HCT116 (cell line): ENCODE measurements at regions not wholly inside any gene's neighbourhood (a gene's known extent, or its start where the extent isn't known, plus 50 kb on each side); places are given as distances from the start of the nearest gene placed in this dataset.

Experiments used
- ATAC-seq: fragments of 200-7000 bp; cut with Tn5 transposase; 2 replicates; pipeline ENCODE4 v1.9.1; 2020; ENCODE audit warnings: mild to moderate bottlenecking, moderate library complexity
- BruUV-seq: library from RNA; stranded (reverse); fragments of 400-500 nt; replicated peaks from 2 replicates; lab custom pipeline; 2021; lab: Mats Ljungman, UMichigan
- CTCF ChIA-PET: fragments of 300-600 bp; sonication (Branson Sonifier 250); formaldehyde crosslinking; loops from one replicate; lab custom pipeline; 2021; ENCODE audit warnings: antibody characterized with exemption; lab: Charles Lee
- POLR2A ChIA-PET: fragments of 300-600, 350-600 bp; sonication (Branson Sonifier 250); formaldehyde crosslinking; loops from one replicate; lab custom pipeline; 2021; ENCODE audit warnings: antibody characterized with exemption; lab: Charles Lee
- RAD21 ChIA-PET, 2 experiments: fragments of 300-600 bp; sonication (Branson Sonifier 250); formaldehyde crosslinking; loops; one replicate each; lab custom pipeline; 2023; ENCODE audit warnings: low total read pairs in 2 of 2; ENCODE audit not compliant: uncharacterized antibody in 2 of 2, unreplicated experiment in 2 of 2, low non-redundant PET in 1 of 2; lab: Charles Lee
- DNase-seq: peaks from one replicate; pipeline ENCODE4 v3.0.0-alpha.2; 2010; ENCODE audit warnings: low read depth, low spot score
- H2AFZ ChIP-seq: fragments of 200-600 bp; shearing (Covaris generic), sonication (generic); 2 replicates; pipeline ENCODE4 v1.6.1; 2017; ENCODE audit warnings: low read depth, mixed run types, mixed read lengths, antibody characterized with exemption, low read length; ENCODE audit not compliant: poor library complexity, severe bottlenecking
- H3K27ac ChIP-seq: 2 replicates; pipeline ENCODE4 v1.5.1; 2012; ENCODE audit warnings: low read depth, low read length
- H3K27me3 ChIP-seq: fragments of 200-600 bp; sonication (generic); 2 replicates; pipeline ENCODE4 v1.6.1; 2016; ENCODE audit warnings: mixed run types, low read length, mixed read lengths; ENCODE audit not compliant: insufficient read depth
- H3K36me3 ChIP-seq, 2 experiments: fragments of 200-500 bp in 1 of 2; fragments of 200-600 bp in 1 of 2; sonication (Bioruptor generic) in 1 of 2; sonication (generic) in 1 of 2; 2 replicates each; pipeline versions ENCODE4 v1.5.1 to v1.6.1; 2014 to 2016; ENCODE audit warnings: low read length in 2 of 2, inconsistent platforms in 1 of 2, mixed read lengths in 1 of 2, mixed run types in 1 of 2; ENCODE audit not compliant: insufficient read depth in 2 of 2, control insufficient read depth in 1 of 2
- H3K4me1 ChIP-seq, 2 experiments: fragments of 200-600 bp in 1 of 2; sonication (generic) in 1 of 2; 2 replicates each; pipeline versions ENCODE4 v1.5.1 to v1.6.1; 2012 to 2017; ENCODE audit warnings: low read length in 2 of 2, inconsistent platforms in 1 of 2, mild to moderate bottlenecking in 1 of 2, mixed read lengths in 1 of 2, mixed run types in 1 of 2, moderate library complexity in 1 of 2; ENCODE audit not compliant: insufficient read depth in 2 of 2, control insufficient read depth in 1 of 2
- H3K4me2 ChIP-seq: fragments of 200-600 bp; sonication (generic); 2 replicates; pipeline ENCODE4 v1.6.1; 2017; ENCODE audit warnings: mixed run types, low read length, mixed read lengths
- H3K4me3 ChIP-seq, 2 experiments: fragments of 200-600 bp in 1 of 2; sonication (generic) in 1 of 2; replicated peaks in 1 of 2; 2 replicates each; pipeline ENCODE4 v1.5.1; 2011 to 2016; ENCODE audit warnings: low read length in 2 of 2, control low read depth in 1 of 2, low read depth in 1 of 2, mild to moderate bottlenecking in 1 of 2, mixed read lengths in 1 of 2, mixed run types in 1 of 2
- H3K79me2 ChIP-seq: fragments of 200-600 bp; sonication (generic); 2 replicates; pipeline ENCODE4 v1.6.1; 2017; ENCODE audit warnings: mild to moderate bottlenecking, mixed run types, low read length, moderate library complexity, mixed read lengths; ENCODE audit not compliant: insufficient read depth
- H3K9ac ChIP-seq: fragments of 200-600 bp; sonication (generic); 2 replicates; pipeline ENCODE4 v1.6.1; 2016; ENCODE audit warnings: low read length, mixed read lengths
- H3K9me2 ChIP-seq: fragments of 200-600 bp; sonication (generic), shearing (Covaris generic); 2 replicates; pipeline ENCODE4 v1.6.1; 2017; ENCODE audit warnings: mixed run types, mild to moderate bottlenecking, moderate library complexity; ENCODE audit not compliant: insufficient read depth
- H3K9me3 ChIP-seq, 2 experiments: fragments of 200-500 bp in 1 of 2; fragments of 200-600 bp in 1 of 2; sonication (Bioruptor generic) in 1 of 2; sonication (generic) in 1 of 2; 2 replicates each; pipeline ENCODE4 v1.6.1; 2014 to 2017; ENCODE audit warnings: low read length in 2 of 2, mixed read lengths in 2 of 2, inconsistent platforms in 1 of 2, low read depth in 1 of 2, mild to moderate bottlenecking in 1 of 2, mixed run types in 1 of 2, moderate library complexity in 1 of 2; ENCODE audit not compliant: control insufficient read depth in 1 of 2, insufficient read depth in 1 of 2
- H4K20me1 ChIP-seq: fragments of 200-600 bp; sonication (generic), shearing (Covaris generic); 2 replicates; pipeline ENCODE4 v1.6.1; 2017; ENCODE audit warnings: mixed run types, mild to moderate bottlenecking, moderate library complexity; ENCODE audit not compliant: insufficient read depth
- CBX3 ChIP-seq: IDR thresholded peaks from 2 replicates; pipeline ENCODE4 v1.6.1; 2012; ENCODE audit warnings: low read depth
- CEBPB ChIP-seq: IDR thresholded peaks from 2 replicates; pipeline ENCODE4 v1.6.1; 2012; ENCODE audit warnings: low read depth
- CTCF ChIP-seq, 3 experiments: fragments of 200-600 bp in 1 of 3; sonication (generic) in 1 of 3; IDR thresholded peaks in 2 of 3; conservative IDR thresholded peaks in 1 of 3; 2 replicates each; pipeline ENCODE4 v1.5.1; 2012 to 2017; ENCODE audit warnings: low read depth in 2 of 3, low read length in 2 of 3, antibody characterized with exemption in 1 of 3, borderline replicate concordance in 1 of 3, control low read depth in 1 of 3, mild to moderate bottlenecking in 1 of 3, mixed read lengths in 1 of 3, mixed run types in 1 of 3, moderate library complexity in 1 of 3; ENCODE audit not compliant: insufficient read depth in 1 of 3
- JUND ChIP-seq: IDR thresholded peaks from 2 replicates; pipeline ENCODE4 v1.6.1; 2012
- MAX ChIP-seq: IDR thresholded peaks from 2 replicates; pipeline ENCODE4 v1.6.1; 2012
- POLR2A ChIP-seq: IDR thresholded peaks from 2 replicates; pipeline ENCODE4 v1.7.0; 2011; ENCODE audit warnings: borderline replicate concordance; ENCODE audit not compliant: insufficient read depth, insufficient read length; ENCODE audit errors: extremely low read depth
- POLR2AphosphoS5 ChIP-seq: IDR thresholded peaks from 2 replicates; pipeline ENCODE4 v1.6.1; 2011; ENCODE audit warnings: mild to moderate bottlenecking, low read depth, low read length, moderate library complexity
- RAD21 ChIP-seq: IDR thresholded peaks from 2 replicates; pipeline ENCODE4 v1.6.1; 2012; ENCODE audit warnings: low read depth, mild to moderate bottlenecking
- SIN3A ChIP-seq: IDR thresholded peaks from 2 replicates; pipeline ENCODE4 v1.6.1; 2012; ENCODE audit warnings: low read depth
- SP1 ChIP-seq: IDR thresholded peaks from 2 replicates; pipeline ENCODE4 v1.6.1; 2012; ENCODE audit warnings: low read depth
- SRF ChIP-seq: IDR thresholded peaks from 2 replicates; pipeline ENCODE4 v1.6.1; 2012; ENCODE audit warnings: low read depth
- TCF7L2 ChIP-seq: IDR thresholded peaks from 2 replicates; pipeline ENCODE4 v1.7.0; 2011; ENCODE audit warnings: borderline replicate concordance, inconsistent platforms; ENCODE audit not compliant: insufficient read depth, insufficient read length; ENCODE audit errors: extremely low read depth
- YY1 ChIP-seq: IDR thresholded peaks from 2 replicates; pipeline ENCODE4 v1.6.1; 2011; ENCODE audit warnings: low read length, low read depth, moderate library complexity, mild to moderate bottlenecking; ENCODE audit not compliant: insufficient replicate concordance; ENCODE audit errors: extremely low read depth
- ZBTB33 ChIP-seq: IDR thresholded peaks from 2 replicates; pipeline ENCODE4 v1.6.1; 2011; ENCODE audit warnings: mild to moderate bottlenecking, low read length, moderate library complexity; ENCODE audit not compliant: insufficient replicate concordance; ENCODE audit errors: extremely low read depth
- ZFX ChIP-seq: fragments of 450-650 bp; IDR thresholded peaks from 2 replicates; pipeline ENCODE4 v1.6.1; 2017
- ZNF274 ChIP-seq: fragments of 200-500 bp; sonication (Bioruptor generic); IDR thresholded peaks from 2 replicates; pipeline ENCODE4 v1.6.1; 2014; ENCODE audit warnings: mild to moderate bottlenecking, low read depth, low read length, inconsistent platforms
- intact Hi-C: fragments of 100-400 bp; cut with micrococcal nuclease; formaldehyde crosslinking; loops from 2 replicates; pipeline ENCODE4 v1.10.0; 2022

GRCh38 chr2:128433911-128434550 is 115.4 kb upstream of the HS6ST1 start:
- CTCF ChIA-PET = no interaction called here
- peaks cover 19% of the 10 kb centered on the region for H3K27me3 ChIP-seq
- no peak for DNase-seq
- POLR2A ChIA-PET = no interaction called here
- no peaks in the 10 kb centered on the region for H3K79me2 ChIP-seq
- H3K4me2 ChIP-seq = no peak overlapping the region
- intact Hi-C loops = no loop called here
- RAD21 ChIA-PET = no interaction called here
- TF ChIP-seq ZNF274 (no peak), SIN3A (no peak), CEBPB (no peak), POLR2A (no peak), TCF7L2 (no peak), JUND (no peak), YY1 (no peak), CTCF (IDR thresholded peaks at IDR 0.05 in 2 of 3, conservative IDR thresholded peaks at IDR 0.05 in 1 of 3; ENCODE audit: borderline replicate concordance in 1 of 3, insufficient read depth in 1 of 3, low read depth in 2 of 3, low read length in 2 of 3) (no peak), MAX (no peak), SP1 (no peak), ZBTB33 (no peak), ZFX (no peak), SRF (no peak), CBX3 (no peak), POLR2AphosphoS5 (no peak), RAD21 (no peak)
- TF ChIP-seq, all 23 proteins: peak for 0
- Histone ChIP-seq H3K9ac (no peak overlapping the region), H3K9me3 (no peaks in the 10 kb centered on the region), H4K20me1 (no peaks in the 10 kb centered on the region), H3K36me3 (no peaks in the 10 kb centered on the region), H2AFZ (no peak overlapping the region), H3K4me3 (no peak overlapping the region), H3K4me1 (no peaks in the 10 kb centered on the region), H3K9me2 (no peaks in the 10 kb centered on the region), H3K27ac (no peak overlapping the region)
- BruUV-seq = no TSS peak
- no peak for ATAC-seq
